Right ventricle myocardium inferior (tissue), 1 donor: ENCODE measurements at regions not wholly inside any gene's neighbourhood (a gene's known extent, or its start where the extent isn't known, plus 50 kb on each side); places are given as distances from the start of the nearest gene placed in this dataset.
A peak's percentile ranks its signal among the peaks of the same experiment; 100 is the strongest.

Experiments used
- ATAC-seq: fragments of 200-7000 bp; cut with Tn5 transposase; one replicate; pipeline ENCODE4 v1.9.1; 2020; ENCODE audit warnings: mild to moderate bottlenecking, moderate library complexity
- DNase-seq: peaks from one replicate; pipeline ENCODE4 v3.0.0; 2021; ENCODE audit errors: missing footprints
- intact Hi-C: fragments of 100-400 bp; cut with DNase I; formaldehyde crosslinking; loops from one replicate; pipeline ENCODE4 v1.11.0; 2022
- donor health status: DM: no; HTN: yes; CAD: no; lungs with severe emphysema.

DNA sequence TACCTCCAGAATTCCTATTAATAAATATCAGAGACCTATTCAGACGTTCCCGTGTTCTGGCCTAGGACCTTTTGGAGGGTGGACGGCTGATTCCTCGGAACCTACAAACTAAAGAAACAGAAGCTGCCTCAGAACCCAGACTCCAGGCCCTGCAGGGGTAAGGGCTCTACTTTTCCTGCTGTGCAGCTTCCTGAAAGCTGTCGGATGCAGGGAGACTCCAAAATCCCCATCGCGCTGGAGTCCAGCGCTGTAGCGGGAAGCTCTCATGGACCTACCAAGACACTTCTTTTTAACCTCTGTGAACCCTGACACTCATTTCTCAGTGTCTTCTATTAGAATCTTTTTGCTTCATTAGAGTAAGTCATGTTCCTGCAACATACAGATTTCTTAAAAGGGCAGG lies 244.5 kb upstream of the PITRM1 start:
- intact Hi-C loops = no loop called here
- no peak for ATAC-seq

DNA sequence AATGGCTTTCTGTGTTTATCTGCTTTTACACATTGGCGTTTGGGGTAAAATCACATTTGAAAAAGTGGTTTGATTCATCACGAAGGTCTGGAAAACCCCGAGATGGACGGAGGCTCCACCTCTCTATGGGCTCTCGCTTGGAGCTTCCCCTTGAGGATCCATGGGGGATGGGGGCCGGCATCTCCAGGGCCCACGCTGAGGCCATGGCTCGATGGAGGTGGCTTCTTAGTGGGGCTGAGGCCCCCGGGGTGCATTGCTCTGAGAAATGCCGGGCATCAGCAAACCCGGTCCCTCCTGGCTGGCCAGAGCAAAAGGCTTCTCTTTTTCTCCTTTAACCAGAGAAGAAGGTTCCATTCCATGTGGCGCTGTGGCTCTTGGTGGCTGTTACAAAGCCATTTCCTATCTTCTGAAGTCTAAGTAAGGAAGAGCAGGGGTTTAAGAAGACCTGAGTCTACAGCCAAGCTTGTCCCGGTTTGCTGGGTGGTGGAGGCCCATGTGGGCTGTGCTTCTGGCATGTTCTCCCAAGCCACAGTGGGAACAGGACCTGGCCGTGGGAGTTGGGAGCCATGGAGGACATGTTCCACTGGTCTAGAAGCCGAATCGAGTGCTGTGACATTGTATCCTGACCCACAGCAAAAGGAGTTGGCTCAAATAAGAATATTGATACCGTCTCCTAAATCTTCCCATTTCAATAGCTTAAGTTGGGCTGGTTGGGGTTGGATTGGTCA lies 243.5 kb upstream of the PITRM1 start:
- intact Hi-C loops = no loop called here
- ATAC-seq (no peak), DNase-seq (peak; percentile 57)

More for the DNA sequence above, 244.5 kb upstream of the PITRM1 start:
- no peak for DNase-seq

DNA sequence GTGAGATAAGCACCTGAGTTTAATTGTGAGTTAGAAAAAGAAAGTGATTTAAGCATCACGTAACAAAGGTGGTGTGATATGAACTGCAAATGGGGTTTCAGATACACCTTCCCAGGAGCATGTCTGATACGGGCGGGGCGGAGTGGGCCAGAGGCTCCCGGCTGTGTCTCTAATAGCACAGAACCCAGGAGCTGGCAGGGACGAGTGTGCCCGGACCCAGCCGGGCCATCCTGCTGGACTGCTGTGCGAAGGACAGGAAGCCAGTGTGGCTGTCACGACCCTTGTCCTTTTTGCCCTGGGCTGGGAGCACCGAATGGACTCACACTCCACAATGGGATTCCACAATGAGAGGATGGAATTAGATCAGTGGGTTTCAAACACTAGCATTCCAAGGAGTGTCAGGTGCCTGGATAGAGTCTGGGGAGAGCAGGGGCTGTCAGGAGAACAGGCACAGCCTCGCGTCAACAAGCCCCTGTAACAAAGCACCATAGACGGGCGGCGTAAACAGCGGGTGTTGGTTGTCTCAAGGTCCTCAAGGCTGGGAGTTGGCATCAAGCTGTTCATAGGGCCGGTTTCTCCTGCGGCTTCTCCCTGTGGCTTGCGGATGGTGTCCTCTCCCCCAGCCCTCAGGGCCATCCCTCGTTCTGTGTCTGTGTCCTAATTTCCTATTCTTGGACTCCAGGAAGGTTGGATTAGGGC lies 242.6 kb upstream of the PITRM1 start:
- DNase-seq (peak; percentile 43), ATAC-seq (no peak)
- intact Hi-C loops = no loop called here

DNA sequence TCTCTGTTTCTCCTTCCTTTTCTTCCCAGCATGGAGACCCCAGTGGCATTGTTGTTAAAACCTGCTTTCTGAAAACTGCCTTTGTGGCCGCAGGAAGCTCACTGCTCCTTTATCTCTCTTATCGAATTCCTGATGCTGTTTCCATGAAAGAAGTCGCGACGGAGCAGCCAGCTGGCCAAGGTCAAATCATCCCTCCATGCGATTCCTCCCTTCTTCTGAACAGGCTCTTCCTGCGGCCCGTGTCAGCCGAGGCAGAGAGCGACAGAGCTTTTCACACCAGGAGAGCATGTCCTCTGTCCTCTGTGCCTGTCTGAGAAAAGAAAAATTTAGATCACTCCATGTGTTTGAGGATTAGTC lies 242.1 kb upstream of the PITRM1 start:
- intact Hi-C loops = no loop called here
- ATAC-seq (no peak), DNase-seq (peak; percentile 43)

DNA sequence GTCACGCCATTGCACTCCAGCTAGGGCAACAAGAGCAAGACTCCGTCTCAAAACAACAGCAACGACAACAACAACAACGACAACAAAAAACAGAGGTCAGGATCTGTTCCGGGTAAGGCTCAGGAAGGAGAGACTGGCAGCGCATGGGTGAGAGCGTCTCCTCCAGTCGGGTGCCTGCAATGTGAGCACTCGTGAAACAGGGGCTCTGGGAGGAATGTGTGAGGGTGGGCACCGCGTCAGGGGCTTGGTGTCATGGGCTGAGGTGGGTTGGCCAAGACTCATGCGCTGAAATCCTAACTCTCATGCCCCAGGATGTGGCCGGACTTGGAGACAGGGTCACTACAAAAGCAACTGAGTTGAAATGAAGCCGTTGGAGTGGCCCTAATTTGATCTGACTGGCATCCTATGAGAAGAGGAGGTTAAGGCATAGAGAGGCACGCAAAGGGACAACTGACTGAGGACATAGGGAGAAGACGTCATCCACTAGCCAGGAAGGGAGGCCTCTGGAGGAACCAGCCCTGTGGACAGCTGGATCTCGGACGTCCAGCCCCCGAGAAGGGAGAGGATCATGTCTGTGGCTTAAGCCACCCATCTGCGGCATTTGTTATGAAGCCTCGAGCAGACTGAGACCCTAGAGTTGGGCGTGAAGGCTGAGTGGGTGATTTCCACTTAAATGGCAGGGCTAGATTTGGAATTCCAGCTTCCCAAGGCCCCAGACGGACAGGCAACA lies 241.5 kb upstream of the PITRM1 start:
- DNase-seq (peak; percentile 15), ATAC-seq (no peak)
- intact Hi-C loops = no loop called here

DNA sequence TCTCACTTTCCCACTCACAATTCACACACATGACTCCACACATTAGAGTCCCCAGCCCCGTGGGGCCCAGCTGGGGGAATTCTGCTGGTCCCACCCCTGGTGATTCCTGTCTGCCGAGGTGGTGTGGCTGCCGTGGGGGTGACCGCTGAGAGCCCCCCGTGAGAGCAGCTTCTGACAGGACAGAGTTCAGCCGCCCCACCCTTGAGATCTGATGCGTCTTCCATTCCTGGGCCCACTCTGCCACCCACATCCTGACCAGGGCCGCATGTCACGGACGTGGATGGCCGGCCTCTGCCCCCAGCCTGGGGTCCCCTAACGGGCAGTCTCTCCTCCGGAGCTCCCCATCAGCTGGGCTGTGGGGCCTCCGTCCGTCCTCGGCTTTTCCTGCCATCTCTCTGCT lies 240.1 kb upstream of the PITRM1 start:
- intact Hi-C loops = no loop called here
- no peak for DNase-seq
- no peak for ATAC-seq

DNA sequence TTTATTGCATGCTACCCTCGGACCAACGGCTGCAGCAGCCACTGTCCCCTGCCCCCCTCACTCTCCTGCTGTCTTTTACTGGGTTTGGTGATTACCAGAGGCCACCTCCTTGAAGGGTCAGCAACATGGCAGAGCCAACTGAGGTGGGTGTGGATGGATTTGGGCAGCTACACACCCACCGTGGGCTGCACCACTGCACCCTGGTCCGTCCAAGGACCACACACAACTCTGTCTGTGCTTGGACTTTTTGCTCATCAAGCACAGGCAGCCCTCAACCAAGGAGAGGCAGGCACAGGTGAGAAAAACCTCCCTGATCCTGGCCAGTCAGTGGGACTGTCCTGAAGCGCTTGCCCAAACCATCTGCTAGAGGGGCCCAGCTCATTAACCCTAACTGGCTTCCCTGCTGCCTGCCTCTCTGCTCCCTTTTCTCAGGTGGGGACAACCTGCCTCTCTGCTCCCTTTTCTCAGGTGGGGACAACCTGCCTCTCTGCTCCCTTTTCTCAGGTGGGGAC lies 239.5 kb upstream of the PITRM1 start:
- DNase-seq = no peak
- no peak for ATAC-seq
- intact Hi-C loops = no loop called here

DNA sequence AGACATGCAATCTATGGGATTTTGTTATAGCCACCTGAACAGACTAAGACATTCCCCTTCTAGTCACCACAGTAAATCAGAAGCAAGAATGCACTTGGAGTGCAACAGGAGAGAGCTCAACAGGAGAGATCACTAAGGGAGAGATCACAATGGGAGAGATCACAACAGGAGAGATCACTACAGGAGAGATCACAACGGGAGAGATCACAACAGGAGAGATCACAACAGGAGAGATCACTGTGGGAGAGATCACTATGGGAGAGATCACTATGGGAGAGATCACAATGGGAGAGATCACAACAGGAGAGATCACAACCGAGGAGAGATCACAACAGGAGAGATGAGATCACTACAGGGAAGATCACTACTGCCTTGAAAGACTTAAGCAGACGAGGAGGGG lies 238.5 kb upstream of the PITRM1 start:
- intact Hi-C loops = no loop called here
- DNase-seq = no peak
- ATAC-seq = no peak

DNA sequence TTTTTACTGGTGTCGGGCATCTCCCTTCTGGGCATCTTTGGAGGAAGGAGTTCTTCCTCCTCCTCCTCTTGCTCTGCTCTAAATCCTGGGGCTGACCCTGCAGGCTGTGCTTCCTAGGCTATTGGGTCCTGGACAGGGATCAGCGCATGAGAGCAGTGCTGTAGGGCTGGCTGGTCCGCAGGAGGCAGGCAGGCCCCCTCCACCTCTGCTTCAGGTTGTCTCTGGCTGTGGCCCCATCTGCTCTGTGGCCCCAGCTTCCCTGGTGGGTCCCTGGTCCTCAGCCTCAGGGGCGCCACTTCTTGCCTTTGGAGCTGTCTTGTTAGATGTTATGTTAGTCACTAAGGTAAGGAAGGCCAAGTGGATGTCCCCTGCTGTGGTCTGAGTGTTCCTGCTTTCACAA lies 237.3 kb upstream of the PITRM1 start:
- DNase-seq (peak; percentile 55), ATAC-seq (no peak)
- intact Hi-C loops = no loop called here

DNA sequence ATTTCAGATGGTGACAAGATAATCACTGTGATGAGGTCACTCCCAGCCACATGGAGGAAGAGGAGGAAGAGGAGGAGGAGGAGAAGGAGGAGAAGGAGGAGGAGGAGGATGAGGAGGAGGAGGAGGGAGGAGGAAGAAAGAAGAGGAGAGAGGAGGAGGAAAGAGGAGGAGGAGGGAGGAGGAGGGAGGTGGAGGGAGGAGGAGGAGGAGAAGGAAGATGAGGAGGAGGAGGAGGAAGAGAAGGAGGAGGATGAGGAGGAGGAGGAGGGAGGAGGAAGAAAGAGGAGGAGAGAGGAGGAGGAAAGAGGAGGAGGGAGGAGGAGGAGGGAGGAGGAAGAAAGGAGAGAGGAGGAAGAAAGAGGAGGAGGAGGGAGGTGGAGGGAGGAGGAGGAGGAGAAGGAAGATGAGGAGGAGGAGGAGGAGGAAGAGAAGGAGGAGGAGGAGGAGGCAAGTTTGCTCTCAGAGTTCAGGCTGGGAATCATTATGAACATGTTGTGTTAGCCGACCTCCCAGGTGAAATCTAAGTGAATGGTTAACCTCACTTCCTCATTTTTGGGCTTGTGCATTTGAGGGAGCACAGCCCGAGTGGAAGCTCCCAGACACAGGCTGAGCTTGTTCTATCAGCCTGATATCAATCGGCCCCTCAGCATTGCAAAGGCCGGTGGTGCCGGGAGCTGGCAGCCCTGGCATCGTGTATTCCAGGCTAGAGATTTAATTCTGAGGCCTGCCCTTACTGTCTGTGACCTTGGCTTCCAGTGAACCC lies 236.2 kb upstream of the PITRM1 start:
- no peak for ATAC-seq
- peak; percentile 49 for DNase-seq
- intact Hi-C loops = no loop called here

DNA sequence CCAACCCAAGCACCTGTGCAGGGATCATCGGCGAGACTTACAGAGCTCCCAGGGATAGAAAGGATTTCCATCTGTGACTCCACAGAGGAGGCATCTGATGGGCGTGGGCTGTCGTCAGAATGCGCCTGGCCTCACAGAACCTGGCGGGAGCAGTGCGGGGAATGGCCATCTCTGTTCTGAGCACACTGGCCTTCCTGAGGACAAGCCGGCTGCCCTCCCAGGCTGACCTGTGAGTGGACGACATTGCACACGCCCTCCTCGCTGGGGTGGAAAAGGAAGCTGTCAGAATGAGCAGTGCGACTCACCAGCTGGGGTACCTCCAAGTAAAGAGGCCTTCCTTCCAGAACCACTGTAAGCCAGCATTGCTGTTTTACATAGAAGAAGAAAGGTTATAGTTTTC lies 234.6 kb upstream of the PITRM1 start:
- intact Hi-C loops = no loop called here
- no peak for ATAC-seq
- no peak for DNase-seq

DNA sequence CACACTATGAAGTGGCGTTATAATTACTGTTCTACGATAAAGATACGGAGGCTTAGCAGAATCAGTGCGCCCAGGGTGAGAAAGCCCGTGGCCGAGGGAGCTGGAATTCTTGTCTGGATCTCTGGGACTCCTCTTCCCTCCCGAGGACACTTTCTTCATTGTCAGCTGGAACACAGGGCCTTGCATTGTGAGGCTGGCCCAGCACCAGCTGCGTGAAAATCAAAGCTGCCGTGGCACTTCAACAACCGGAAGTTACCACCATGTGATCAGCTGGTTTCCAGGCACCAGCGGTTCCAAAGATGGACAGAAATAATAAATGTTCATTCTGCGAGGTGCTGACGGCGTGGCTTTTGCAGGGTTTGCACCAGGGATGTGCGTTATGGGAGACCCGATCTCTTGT lies 234.0 kb upstream of the PITRM1 start:
- intact Hi-C loops = no loop called here
- no peak for ATAC-seq

DNA sequence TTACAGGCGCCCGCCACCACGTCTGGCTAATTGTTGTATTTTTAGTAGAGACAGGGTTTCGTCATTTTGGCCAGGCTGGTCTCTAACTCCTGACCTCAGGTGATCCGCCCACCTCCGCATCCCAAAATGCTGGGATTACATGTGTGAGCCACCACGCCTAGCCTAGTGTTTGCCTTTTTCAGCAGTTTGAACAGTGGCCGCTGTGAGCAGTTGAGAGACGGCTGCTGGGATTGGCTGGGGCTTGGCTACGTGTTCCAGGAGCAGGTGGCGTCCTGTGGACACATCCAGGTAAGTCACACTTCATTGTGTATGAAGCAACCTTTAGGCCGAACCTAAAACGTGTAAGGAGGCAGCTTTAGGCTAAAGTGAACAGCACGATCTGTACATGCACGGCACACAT lies 231.8 kb upstream of the PITRM1 start:
- DNase-seq (peak; percentile 18), ATAC-seq (no peak)
- intact Hi-C loops = no loop called here

More for the DNA sequence above, 234.0 kb upstream of the PITRM1 start:
- DNase-seq = peak; percentile 26

DNA sequence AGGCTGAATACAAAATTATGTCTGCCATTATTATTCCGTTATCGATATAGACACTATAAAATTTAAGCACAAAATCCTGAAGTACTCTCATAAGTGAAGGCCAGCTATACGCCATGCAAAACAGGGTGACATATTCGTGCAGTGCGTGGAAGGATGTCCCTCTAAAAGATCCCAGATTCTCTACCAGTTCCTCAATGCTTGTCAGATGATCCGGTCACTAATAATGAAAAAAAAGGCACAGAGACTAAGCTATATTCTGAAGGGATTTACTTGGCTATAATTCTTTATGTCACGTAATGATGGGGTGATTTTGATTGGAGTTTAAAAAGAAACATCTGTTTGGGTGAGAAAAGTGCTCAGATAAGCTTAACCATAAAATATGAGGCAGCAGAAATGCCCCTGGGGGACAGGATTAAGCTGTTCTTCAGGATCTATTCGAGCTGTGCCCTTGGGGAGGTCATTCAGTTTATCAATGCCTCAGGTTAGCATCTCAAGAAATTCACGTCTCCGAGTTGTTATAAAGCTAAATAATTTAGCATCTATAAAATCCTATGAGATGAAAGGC lies 229.7 kb upstream of the PITRM1 start:
- intact Hi-C loops = no loop called here
- ATAC-seq = no peak
- DNase-seq = no peak

DNA sequence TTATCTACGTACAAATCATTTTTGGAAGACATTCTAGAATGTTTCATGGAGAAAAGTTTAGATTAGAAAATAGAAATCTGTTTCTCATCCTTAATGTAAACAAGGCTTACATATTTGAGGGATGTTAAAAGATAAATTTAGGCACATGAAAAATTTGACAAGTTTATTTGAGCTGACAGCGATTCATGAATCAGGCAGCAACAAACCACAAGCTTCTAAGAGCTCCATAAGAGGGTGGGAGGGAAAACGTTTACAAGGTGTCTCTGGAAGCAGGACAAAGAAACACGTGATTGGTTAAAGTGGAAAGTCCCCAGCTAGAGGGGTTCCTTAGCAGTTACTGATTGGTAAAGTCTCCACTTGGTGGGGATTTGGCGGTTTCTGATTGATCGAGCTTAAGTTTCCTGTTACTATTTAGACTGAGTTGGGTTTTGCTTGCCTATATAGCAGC lies 228.9 kb upstream of the PITRM1 start:
- intact Hi-C loops = no loop called here
- ATAC-seq (no peak), DNase-seq (no peak)

DNA sequence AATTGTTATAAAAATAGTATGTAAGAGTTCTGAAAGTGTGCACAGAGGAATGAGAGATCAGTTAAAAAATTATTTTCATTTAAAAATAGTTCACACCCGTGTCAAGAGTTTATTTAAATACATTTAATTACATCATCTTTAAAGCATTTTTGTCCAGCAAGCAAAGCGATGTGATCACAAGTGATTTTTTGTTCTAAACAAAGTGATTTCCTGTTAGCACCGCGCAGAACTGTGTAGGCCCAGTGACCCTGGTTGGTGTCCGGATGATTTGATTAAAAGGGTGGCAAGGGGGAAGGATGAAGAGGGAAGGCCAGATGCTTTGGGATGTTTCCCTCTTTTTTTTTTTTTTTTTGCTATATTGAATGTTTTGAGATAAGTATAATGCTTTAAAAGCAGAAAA lies 227.8 kb upstream of the PITRM1 start:
- DNase-seq = no peak
- ATAC-seq = no peak
- intact Hi-C loops = no loop called here

DNA sequence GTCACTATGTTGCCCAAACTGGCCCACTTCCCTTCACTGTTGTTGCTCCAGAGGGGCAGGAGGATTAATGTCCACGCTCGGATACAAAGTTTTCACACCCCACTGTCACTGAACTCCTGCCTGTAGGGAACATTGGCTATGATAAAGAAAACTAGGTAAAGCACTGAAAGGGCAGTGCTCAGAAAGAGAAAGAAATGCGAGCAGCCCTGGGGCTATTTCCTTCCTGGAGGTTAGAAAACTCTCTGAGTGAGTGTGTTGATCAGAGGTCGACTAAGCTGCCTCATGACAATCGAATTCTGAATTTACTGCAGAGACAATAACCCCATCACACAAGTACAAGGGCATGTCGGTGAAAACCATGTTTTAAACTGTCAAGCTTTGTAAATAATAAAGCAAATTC lies 227.2 kb upstream of the PITRM1 start:
- no peak for DNase-seq
- no peak for ATAC-seq
- intact Hi-C loops = loop anchor here (5.0 kb wide), 1 partner anchor 68 kb away; no protein-coding TSS in a partner anchor

DNA sequence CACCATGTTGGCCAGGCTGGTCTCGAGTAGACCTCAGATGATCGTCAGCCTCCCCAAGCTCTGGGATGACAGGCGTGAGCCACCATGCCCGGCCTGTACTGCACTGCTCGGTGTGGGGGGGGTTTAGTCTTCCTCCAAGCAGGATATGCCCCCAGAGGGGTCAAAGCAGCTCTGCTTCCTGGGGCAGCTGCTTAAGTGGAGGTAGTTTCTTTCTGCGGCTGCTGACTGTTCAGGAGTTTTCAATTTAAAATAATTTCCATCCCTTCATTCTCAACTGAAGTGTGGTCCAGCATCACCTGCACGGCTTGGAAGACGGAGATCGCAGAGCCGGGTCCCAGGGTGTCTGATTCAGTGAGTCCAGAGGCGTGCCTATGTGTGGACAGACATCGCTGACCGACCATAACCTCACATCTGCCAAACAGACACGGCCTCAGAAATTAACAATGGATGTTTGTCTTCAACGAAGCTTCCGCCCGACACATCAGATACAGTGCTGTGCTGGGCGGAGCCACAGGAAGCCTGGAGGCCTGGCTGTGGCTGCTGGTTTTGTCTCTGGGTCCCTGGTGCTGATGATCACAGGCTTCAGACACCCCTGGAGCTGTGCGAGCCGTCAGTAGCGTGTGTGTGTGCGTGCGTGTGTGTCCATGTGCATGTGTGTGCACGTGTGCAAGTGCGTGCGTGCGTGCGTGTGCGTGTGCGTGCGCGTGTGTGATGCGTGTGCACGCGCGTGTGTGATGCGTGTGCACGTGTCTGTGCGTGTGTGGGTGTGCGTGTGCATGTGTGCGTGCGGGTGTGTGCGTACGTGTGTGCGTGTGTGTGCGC lies 226.5 kb upstream of the PITRM1 start:
- intact Hi-C loops = loop anchor here (5.0 kb wide), 1 partner anchor 68 kb away; no protein-coding TSS in a partner anchor
- peak; percentile 66 for ATAC-seq
- no peak for DNase-seq
